ENCODE measurements at regions not wholly inside any gene's neighbourhood (a gene's known extent, or its start where the extent isn't known, plus 50 kb on each side); places are given as distances from the start of the nearest gene placed in this dataset.

DNA sequence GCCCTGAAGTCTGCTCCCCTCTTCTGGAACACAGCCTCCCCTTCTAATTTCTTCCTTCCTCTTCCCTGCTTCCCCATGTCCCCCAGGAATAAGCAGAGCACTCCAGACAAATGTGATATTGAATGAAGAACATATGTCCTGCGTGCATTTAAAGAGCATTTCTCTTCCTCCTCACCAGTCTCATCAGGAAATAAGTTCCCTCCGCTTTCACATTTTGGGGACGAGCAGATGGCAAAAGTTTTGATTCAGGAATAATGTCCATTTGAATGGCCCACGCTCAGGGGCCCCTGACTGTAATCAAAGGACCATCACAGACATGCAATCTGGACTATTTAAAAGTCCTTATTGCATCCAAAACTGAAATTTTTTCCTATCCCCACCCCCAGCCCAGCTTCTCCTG lies 316.1 kb downstream of the CDK5RAP2 start:
- TF ChIP-seq, protein P1, sequence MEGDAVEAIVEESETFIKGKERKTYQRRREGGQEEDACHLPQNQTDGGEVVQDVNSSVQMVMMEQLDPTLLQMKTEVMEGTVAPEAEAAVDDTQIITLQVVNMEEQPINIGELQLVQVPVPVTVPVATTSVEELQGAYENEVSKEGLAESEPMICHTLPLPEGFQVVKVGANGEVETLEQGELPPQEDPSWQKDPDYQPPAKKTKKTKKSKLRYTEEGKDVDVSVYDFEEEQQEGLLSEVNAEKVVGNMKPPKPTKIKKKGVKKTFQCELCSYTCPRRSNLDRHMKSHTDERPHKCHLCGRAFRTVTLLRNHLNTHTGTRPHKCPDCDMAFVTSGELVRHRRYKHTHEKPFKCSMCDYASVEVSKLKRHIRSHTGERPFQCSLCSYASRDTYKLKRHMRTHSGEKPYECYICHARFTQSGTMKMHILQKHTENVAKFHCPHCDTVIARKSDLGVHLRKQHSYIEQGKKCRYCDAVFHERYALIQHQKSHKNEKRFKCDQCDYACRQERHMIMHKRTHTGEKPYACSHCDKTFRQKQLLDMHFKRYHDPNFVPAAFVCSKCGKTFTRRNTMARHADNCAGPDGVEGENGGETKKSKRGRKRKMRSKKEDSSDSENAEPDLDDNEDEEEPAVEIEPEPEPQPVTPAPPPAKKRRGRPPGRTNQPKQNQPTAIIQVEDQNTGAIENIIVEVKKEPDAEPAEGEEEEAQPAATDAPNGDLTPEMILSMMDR (IDR thresholded peaks at IDR 0.05; ENCODE audit: low read depth, low read length, poor library complexity, severe bottlenecking), result no peak
- TF ChIP-seq EZH2phosphoT487 (IDR thresholded peaks at IDR 0.05; ENCODE audit: borderline replicate concordance, low read length), result no peak

All from DOHH2 (cell line).